ENCODE measurements at regions not wholly inside any gene's neighbourhood (a gene's known extent, or its start where the extent isn't known, plus 50 kb on each side); places are given as distances from the start of the nearest gene placed in this dataset.
"Not testable (repeated sequence)": the region's sequence is repeated elsewhere in the genome, so short reads cannot be mapped to it uniquely, and the experiment has no call there.

- Histone ChIP-seq H3K27me3 (replicated peaks; ENCODE audit: insufficient read depth) (no peaks in the 10 kb centered on the region), H3K4me1 (replicated peaks) (no peaks in the 10 kb centered on the region), H3K4me3 (no peak overlapping the region), H3K27ac (no peak overlapping the region), H3K36me3 (no peaks in the 10 kb centered on the region), H3K9me3 (no peaks in the 10 kb centered on the region)
- intact Hi-C loops (cut with DNase I) = no loop called here
- no peak for DNase-seq (ENCODE audit: low spot score)
- WGBS = 61% methylated on average over 3 of the region's 3 CpGs
- no peak for TF ChIP-seq POLR2A (IDR thresholded peaks at IDR 0.05)
- no peak for TF ChIP-seq POLR2AphosphoS5 (IDR thresholded peaks at IDR 0.05)
- TF ChIP-seq, protein P1, sequence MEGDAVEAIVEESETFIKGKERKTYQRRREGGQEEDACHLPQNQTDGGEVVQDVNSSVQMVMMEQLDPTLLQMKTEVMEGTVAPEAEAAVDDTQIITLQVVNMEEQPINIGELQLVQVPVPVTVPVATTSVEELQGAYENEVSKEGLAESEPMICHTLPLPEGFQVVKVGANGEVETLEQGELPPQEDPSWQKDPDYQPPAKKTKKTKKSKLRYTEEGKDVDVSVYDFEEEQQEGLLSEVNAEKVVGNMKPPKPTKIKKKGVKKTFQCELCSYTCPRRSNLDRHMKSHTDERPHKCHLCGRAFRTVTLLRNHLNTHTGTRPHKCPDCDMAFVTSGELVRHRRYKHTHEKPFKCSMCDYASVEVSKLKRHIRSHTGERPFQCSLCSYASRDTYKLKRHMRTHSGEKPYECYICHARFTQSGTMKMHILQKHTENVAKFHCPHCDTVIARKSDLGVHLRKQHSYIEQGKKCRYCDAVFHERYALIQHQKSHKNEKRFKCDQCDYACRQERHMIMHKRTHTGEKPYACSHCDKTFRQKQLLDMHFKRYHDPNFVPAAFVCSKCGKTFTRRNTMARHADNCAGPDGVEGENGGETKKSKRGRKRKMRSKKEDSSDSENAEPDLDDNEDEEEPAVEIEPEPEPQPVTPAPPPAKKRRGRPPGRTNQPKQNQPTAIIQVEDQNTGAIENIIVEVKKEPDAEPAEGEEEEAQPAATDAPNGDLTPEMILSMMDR (IDR thresholded peaks at IDR 0.05) = no peak
Measured at GRCh38 chr18:45342166-45342565, 273.1 kb upstream of the SLC14A2 start.

DNA sequence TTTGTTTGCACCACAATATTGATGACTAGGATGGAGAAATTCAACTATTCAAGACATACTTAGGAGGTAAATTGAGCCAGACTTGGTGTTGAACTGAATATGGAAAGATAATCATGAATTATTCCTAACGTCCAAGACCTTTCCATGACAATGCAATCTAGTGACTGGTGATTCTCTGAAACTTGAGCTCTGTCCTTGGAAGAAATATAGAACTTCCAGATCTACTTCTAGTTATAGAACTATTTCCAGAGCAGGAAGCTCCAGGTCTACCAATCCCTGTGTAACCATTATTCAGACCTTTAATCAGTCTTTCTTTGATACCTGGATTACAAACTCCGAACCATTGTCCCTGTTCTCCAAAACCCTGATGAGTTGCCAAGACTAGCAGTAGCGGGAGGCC is 272.6 kb upstream of the SLC14A2 start:
- DNase-seq (ENCODE audit: low spot score) = no peak
- Histone ChIP-seq H3K4me3 (no peak overlapping the region), H3K9me3 (no peaks in the 10 kb centered on the region), H3K27ac (no peak overlapping the region), H3K27me3 (replicated peaks; ENCODE audit: insufficient read depth) (no peaks in the 10 kb centered on the region), H3K36me3 (no peaks in the 10 kb centered on the region), H3K4me1 (replicated peaks) (no peaks in the 10 kb centered on the region)
- intact Hi-C loops (cut with DNase I) = no loop called here
- 91% methylated on average over 3 of the region's 3 CpGs for WGBS
- TF ChIP-seq POLR2AphosphoS5 (IDR thresholded peaks at IDR 0.05) (no peak), POLR2A (IDR thresholded peaks at IDR 0.05) (no peak)
- TF ChIP-seq, protein P1 (IDR thresholded peaks at IDR 0.05) = no peak

DNA sequence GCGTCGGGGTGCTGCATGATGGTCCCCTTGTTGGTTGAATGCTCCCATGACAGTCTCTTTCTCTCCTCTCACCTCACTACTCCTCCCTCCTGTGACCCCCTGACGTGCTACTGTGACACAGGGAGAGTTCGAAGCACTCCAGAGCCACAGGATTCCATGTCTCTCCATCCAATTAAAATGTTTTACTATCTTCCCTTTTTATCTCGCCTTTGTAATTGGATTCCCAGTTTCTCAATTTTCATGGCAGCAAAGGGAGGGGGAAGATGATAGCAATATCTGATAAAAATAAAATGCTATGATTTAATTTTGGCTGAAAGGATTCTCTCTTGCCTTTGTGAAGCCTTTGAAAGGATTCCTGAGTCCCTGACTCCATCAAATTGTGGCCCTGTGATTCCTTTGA is 271.9 kb upstream of the SLC14A2 start:
- no peak overlapping the region for H3K4me3 ChIP-seq

DNA sequence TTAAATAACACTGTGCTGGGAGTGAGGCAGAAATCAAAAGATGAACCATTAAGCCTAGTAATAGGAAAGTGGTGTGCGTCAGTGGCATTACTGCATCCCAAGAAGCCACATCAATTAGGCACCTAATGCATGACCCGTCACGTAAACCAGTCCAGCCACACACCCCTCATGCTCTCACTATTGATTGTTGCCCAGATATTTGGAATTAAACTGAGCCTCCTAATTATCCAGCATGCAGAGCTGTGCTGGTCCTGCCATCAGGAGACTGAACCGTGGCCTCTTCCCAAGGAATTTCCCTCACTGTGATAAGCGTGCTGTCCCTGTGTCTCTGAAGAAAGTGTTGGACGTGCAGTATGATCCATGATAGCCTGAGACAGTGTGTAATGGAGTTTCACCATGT is 270.6 kb upstream of the SLC14A2 start:
- H3K27ac ChIP-seq; H3K4me1 ChIP-seq (replicated peaks); H3K36me3 ChIP-seq; H3K9me3 ChIP-seq; H3K4me3 ChIP-seq; H3K27me3 ChIP-seq (replicated peaks; ENCODE audit: insufficient read depth); intact Hi-C loops (cut with DNase I); DNase-seq (ENCODE audit: low spot score): not testable (repeated sequence)
- 83% methylated on average over 6 of the region's 6 CpGs for WGBS

More for the DNA sequence above, 271.9 kb upstream of the SLC14A2 start:
- no peak for DNase-seq (ENCODE audit: low spot score)
- H3K27ac ChIP-seq = no peak overlapping the region
- no peaks in the 10 kb centered on the region for H3K4me1 ChIP-seq (replicated peaks)
- TF ChIP-seq, protein P1 (IDR thresholded peaks at IDR 0.05) = no peak
- TF ChIP-seq POLR2A (IDR thresholded peaks at IDR 0.05) = no peak
- no peak for TF ChIP-seq POLR2AphosphoS5 (IDR thresholded peaks at IDR 0.05)
- WGBS = 75% methylated on average over 5 of the region's 5 CpGs
- no peaks in the 10 kb centered on the region for H3K36me3 ChIP-seq
- H3K27me3 ChIP-seq (replicated peaks; ENCODE audit: insufficient read depth) = no peaks in the 10 kb centered on the region
- intact Hi-C loops (cut with DNase I) = no loop called here
- no peaks in the 10 kb centered on the region for H3K9me3 ChIP-seq

DNA sequence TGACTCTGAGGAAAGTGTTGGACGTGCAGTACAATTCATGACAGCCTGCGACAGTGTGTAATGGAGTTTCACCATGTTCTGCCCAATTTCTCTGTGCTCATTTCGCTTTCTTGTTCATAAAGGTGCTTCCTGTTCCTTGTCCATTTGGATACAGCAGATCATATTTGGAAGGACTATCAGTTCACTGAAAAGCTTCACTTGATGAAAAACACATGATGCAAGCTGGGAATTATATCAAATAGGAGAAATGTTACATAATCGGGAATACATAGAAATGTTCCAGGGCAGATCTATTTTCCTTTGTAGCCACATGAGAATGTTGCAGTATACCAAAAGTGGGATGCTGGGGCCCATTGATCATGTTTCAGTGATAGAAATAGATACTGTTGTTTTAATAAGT is 266.3 kb upstream of the SLC14A2 start:
- TF ChIP-seq, protein P1 (IDR thresholded peaks at IDR 0.05) = no peak
- no peak for TF ChIP-seq POLR2AphosphoS5 (IDR thresholded peaks at IDR 0.05)
- TF ChIP-seq POLR2A (IDR thresholded peaks at IDR 0.05) = no peak
- H3K27me3 ChIP-seq (replicated peaks; ENCODE audit: insufficient read depth) = no peaks in the 10 kb centered on the region
- no peak for DNase-seq (ENCODE audit: low spot score)
- no peak overlapping the region for H3K27ac ChIP-seq
- WGBS = 79% methylated on average over 4 of the region's 4 CpGs
- H3K9me3 ChIP-seq = no peaks in the 10 kb centered on the region
- H3K36me3 ChIP-seq = no peaks in the 10 kb centered on the region
- H3K4me1 ChIP-seq (replicated peaks) = no peaks in the 10 kb centered on the region
- intact Hi-C loops (cut with DNase I) = no loop called here
- no peak overlapping the region for H3K4me3 ChIP-seq
